GM21529 (cell line): ENCODE measurements at regions not wholly inside any gene's neighbourhood (a gene's known extent, or its start where the extent isn't known, plus 50 kb on each side); places are given as distances from the start of the nearest gene placed in this dataset.

Experiments used
- ATAC-seq: cut with Tn5 transposase; IDR thresholded peaks from one replicate; pipeline ENCODE4 v1.9.1; 2021; ENCODE audit not compliant: unreplicated experiment

- ATAC-seq = no peak
Observed at GRCh38 chr7:47724335-47724982, 142.5 kb upstream of the TNS3 start.

- no peak for ATAC-seq
Observed at GRCh38 chr7:47722126-47722525, 140.2 kb upstream of the TNS3 start.

- no peak for ATAC-seq
Observed at GRCh38 chr7:47721670-47722069, 139.8 kb upstream of the TNS3 start.

- no peak for ATAC-seq
Observed at GRCh38 chr7:47720907-47721244, 139.0 kb upstream of the TNS3 start.

GRCh38 chr7:47720141-47720906, 138.4 kb upstream of the TNS3 start:
- peak; percentile 80 for ATAC-seq

- ATAC-seq = no peak
Observed at GRCh38 chr7:47719675-47720074, 137.8 kb upstream of the TNS3 start.

- ATAC-seq = peak; percentile 12
Observed at GRCh38 chr7:47715631-47716068, 133.7 kb upstream of the TNS3 start.

- ATAC-seq = peak; percentile 99
Observed at GRCh38 chr7:47714669-47715607, 133.0 kb upstream of the TNS3 start.

- ATAC-seq = no peak
Observed at GRCh38 chr7:47713595-47713994, 131.7 kb upstream of the TNS3 start.

GRCh38 chr7:47712416-47712815, 130.5 kb upstream of the TNS3 start:
- ATAC-seq = no peak

- ATAC-seq = no peak
Observed at GRCh38 chr7:47711776-47712175, 129.9 kb upstream of the TNS3 start.

GRCh38 chr7:47710201-47710935, 128.5 kb upstream of the TNS3 start:
- no peak for ATAC-seq

GRCh38 chr7:47709451-47709850, 127.5 kb upstream of the TNS3 start:
- no peak for ATAC-seq

GRCh38 chr7:47709051-47709450, 127.1 kb upstream of the TNS3 start:
- no peak for ATAC-seq

- no peak for ATAC-seq
Observed at GRCh38 chr7:47707583-47707982, 125.7 kb upstream of the TNS3 start.

- ATAC-seq = no peak
Observed at GRCh38 chr7:47704936-47705335, 123.0 kb upstream of the TNS3 start.

- no peak for ATAC-seq
Observed at GRCh38 chr7:47702080-47702479, 120.2 kb upstream of the TNS3 start.

- ATAC-seq = no peak
Observed at GRCh38 chr7:47698386-47698785, 116.5 kb upstream of the TNS3 start.

- ATAC-seq = no peak
Observed at GRCh38 chr7:47697543-47697942, 115.6 kb upstream of the TNS3 start.

GRCh38 chr7:47696152-47696710, 114.3 kb upstream of the TNS3 start:
- ATAC-seq = no peak

- no peak for ATAC-seq
Observed at GRCh38 chr7:47693216-47693615, 111.3 kb upstream of the TNS3 start.
